ENCODE measurements at regions not wholly inside any gene's neighbourhood (a gene's known extent, or its start where the extent isn't known, plus 50 kb on each side); places are given as distances from the start of the nearest gene placed in this dataset.

DNA sequence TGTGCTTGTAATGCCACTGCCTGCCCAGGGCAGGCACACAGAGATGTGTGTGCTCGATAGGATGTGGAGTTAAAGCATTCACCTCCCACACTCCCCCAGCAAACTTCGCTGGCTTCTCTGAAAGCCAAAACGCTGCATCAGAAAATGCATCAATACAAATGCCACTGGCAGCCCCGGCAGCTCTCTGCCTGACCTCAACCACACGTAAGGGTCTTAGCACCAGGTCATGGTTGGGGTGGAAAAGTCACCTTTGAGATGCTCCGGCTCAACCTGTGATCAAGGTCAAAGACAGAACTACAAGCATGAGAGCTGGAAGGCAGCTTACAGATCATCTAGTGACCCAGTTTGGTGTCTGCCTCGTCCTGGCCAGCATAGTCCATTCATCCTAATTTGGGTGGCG lies 114.4 kb upstream of the NANOS1 start:
- Histone ChIP-seq H3K4me1 (no peaks in the 10 kb centered on the region), H3K4me3 (no peak overlapping the region), H3K27me3 (no peaks in the 10 kb centered on the region), H3K36me3 (no peaks in the 10 kb centered on the region), H3K27ac (no peak overlapping the region), H3K9me3 (no peaks in the 10 kb centered on the region)
- intact Hi-C loops (cut with DNase I) = no loop called here
- TF ChIP-seq POLR2AphosphoS5 (IDR thresholded peaks at IDR 0.05; ENCODE audit: insufficient read depth in 1 of 2, low read depth in 1 of 2) (no peak), POLR2A (IDR thresholded peaks at IDR 0.05) (no peak)
- TF ChIP-seq, protein P1, sequence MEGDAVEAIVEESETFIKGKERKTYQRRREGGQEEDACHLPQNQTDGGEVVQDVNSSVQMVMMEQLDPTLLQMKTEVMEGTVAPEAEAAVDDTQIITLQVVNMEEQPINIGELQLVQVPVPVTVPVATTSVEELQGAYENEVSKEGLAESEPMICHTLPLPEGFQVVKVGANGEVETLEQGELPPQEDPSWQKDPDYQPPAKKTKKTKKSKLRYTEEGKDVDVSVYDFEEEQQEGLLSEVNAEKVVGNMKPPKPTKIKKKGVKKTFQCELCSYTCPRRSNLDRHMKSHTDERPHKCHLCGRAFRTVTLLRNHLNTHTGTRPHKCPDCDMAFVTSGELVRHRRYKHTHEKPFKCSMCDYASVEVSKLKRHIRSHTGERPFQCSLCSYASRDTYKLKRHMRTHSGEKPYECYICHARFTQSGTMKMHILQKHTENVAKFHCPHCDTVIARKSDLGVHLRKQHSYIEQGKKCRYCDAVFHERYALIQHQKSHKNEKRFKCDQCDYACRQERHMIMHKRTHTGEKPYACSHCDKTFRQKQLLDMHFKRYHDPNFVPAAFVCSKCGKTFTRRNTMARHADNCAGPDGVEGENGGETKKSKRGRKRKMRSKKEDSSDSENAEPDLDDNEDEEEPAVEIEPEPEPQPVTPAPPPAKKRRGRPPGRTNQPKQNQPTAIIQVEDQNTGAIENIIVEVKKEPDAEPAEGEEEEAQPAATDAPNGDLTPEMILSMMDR (IDR thresholded peaks at IDR 0.05) = no peak
- no peak for DNase-seq (ENCODE audit: extremely low spot score in 2 of 2)

- peaks cover under 1% of the 10 kb centered on the region for H3K4me1 ChIP-seq
- no peak overlapping the region for H3K27ac ChIP-seq
- intact Hi-C loops (cut with DNase I) = no loop called here
- TF ChIP-seq POLR2AphosphoS5 (IDR thresholded peaks at IDR 0.05; ENCODE audit: insufficient read depth in 1 of 2, low read depth in 1 of 2) (no peak), POLR2A (IDR thresholded peaks at IDR 0.05) (no peak)
- TF ChIP-seq, protein P1 (IDR thresholded peaks at IDR 0.05) = no peak
- H3K9me3 ChIP-seq = no peaks in the 10 kb centered on the region
- no peaks in the 10 kb centered on the region for H3K36me3 ChIP-seq
- no peak overlapping the region for H3K4me3 ChIP-seq
- peak in 1 of 2 donors; percentile 60 for DNase-seq (ENCODE audit: extremely low spot score in 2 of 2)
- no peaks in the 10 kb centered on the region for H3K27me3 ChIP-seq
Measured at GRCh38 chr10:118916777-118917176, 112.7 kb upstream of the NANOS1 start.

DNA sequence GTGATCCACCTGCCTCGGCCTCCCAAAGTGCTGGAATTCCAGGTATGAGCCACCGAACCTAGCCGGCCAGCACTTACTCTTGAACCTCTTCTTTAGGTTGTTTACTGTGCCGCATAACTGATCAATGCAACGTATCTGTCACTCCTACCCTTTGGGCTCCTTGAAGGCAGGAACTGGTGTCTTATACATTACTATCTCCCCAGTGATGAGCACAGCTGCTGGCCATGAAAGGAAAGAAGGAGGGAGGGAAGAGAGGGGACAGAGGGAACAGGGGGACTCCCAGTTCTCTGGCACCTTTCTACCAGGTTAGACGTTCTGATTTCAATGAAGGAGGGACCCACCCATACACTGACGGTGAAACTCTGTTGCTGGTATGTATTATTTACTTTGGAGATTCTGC lies 111.8 kb upstream of the NANOS1 start:
- no peaks in the 10 kb centered on the region for H3K36me3 ChIP-seq
- no peaks in the 10 kb centered on the region for H3K9me3 ChIP-seq
- peaks cover 6% of the 10 kb centered on the region for H3K4me1 ChIP-seq
- no peak for TF ChIP-seq POLR2A (IDR thresholded peaks at IDR 0.05)
- TF ChIP-seq, protein P1 (IDR thresholded peaks at IDR 0.05) = no peak
- TF ChIP-seq POLR2AphosphoS5 (IDR thresholded peaks at IDR 0.05; ENCODE audit: insufficient read depth in 1 of 2, low read depth in 1 of 2) = no peak
- H3K27me3 ChIP-seq = no peaks in the 10 kb centered on the region
- no peak overlapping the region for H3K27ac ChIP-seq
- H3K4me3 ChIP-seq = no peak overlapping the region
- no peak for DNase-seq (ENCODE audit: extremely low spot score in 2 of 2)
- intact Hi-C loops (cut with DNase I) = no loop called here

GRCh38 chr10:118918116-118918515 lies 111.4 kb upstream of the NANOS1 start:
- H3K4me3 ChIP-seq = no peak overlapping the region
- no peaks in the 10 kb centered on the region for H3K36me3 ChIP-seq
- TF ChIP-seq, protein P1 (IDR thresholded peaks at IDR 0.05) = no peak
- no peak for TF ChIP-seq POLR2A (IDR thresholded peaks at IDR 0.05)
- no peak for TF ChIP-seq POLR2AphosphoS5 (IDR thresholded peaks at IDR 0.05; ENCODE audit: insufficient read depth in 1 of 2, low read depth in 1 of 2)
- H3K4me1 ChIP-seq = peaks cover 6% of the 10 kb centered on the region
- no peak for DNase-seq (ENCODE audit: extremely low spot score in 2 of 2)
- no peaks in the 10 kb centered on the region for H3K9me3 ChIP-seq
- no peaks in the 10 kb centered on the region for H3K27me3 ChIP-seq
- intact Hi-C loops (cut with DNase I) = no loop called here
- no peak overlapping the region for H3K27ac ChIP-seq

GRCh38 chr10:118918587-118918986 lies 110.9 kb upstream of the NANOS1 start:
- no peak for DNase-seq (ENCODE audit: extremely low spot score in 2 of 2)
- intact Hi-C loops (cut with DNase I) = no loop called here
- H3K4me1 ChIP-seq = peaks cover 6% of the 10 kb centered on the region
- H3K4me3 ChIP-seq = no peak overlapping the region
- H3K36me3 ChIP-seq = no peaks in the 10 kb centered on the region
- no peak overlapping the region for H3K27ac ChIP-seq
- no peaks in the 10 kb centered on the region for H3K27me3 ChIP-seq
- H3K9me3 ChIP-seq = no peaks in the 10 kb centered on the region
- TF ChIP-seq POLR2AphosphoS5 (IDR thresholded peaks at IDR 0.05; ENCODE audit: insufficient read depth in 1 of 2, low read depth in 1 of 2) (no peak), POLR2A (IDR thresholded peaks at IDR 0.05) (no peak)
- TF ChIP-seq, protein P1 (IDR thresholded peaks at IDR 0.05) = no peak
